ENCODE measurements at regions not wholly inside any gene's neighbourhood (a gene's known extent, or its start where the extent isn't known, plus 50 kb on each side); places are given as distances from the start of the nearest gene placed in this dataset.

DNA sequence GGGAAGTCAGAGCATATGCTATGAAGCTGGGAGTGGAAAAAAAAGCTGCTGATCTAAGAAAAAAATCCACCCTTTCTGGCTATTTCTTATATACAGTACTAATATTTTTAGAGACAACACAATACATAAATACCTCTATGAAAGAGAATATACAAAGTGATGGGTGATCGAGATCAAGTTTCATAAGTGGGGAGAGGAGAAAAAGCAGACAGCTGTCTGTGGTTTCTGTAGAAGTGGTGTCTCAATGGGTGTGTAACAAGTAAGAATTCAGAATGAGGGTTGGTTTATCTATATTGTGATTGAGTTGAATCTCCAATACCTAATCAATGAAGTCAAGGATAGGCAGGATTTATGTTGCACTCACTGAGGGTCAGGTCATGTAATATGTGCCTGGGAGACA is 191.0 kb downstream of the HNMT start:
- no peak for TF ChIP-seq CTCF (IDR thresholded peaks at IDR 0.05)
- Histone ChIP-seq H3K27ac (no peak overlapping the region), H3K36me3 (no peaks in the 10 kb centered on the region), H3K4me1 (ENCODE audit: control insufficient read depth in 1 of 2, low read depth in 2 of 2) (no peaks in the 10 kb centered on the region), H3K9me3 (no peaks in the 10 kb centered on the region), H3K4me3 (no peak overlapping the region), H3K27me3 (replicated peaks; ENCODE audit: insufficient read depth) (no peaks in the 10 kb centered on the region)
- DNase-seq (ENCODE audit: low spot score) (no peak), ATAC-seq (ENCODE audit: insufficient number of reproducible peaks, low FRiP score, low read depth) (no peak)

DNA sequence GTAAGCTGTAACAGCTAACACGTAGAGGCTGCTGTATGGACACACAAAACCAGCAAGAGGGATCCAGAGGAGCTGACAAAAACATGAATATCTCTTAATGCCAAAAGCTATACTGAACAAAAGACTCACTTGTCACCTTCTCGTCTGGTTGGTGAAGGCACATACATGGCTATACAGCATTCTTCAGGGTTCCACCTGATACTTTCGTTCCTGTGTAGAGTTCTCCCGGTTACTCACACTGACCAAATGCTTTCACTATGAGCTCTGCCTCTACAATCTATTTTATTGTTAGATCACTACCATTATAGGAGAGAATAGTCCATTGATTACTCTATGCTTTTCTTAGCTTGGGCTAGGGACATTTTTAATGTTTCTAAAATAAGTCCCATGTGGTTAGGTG is 193.1 kb downstream of the HNMT start:
- H3K27me3 ChIP-seq (replicated peaks; ENCODE audit: insufficient read depth), result no peaks in the 10 kb centered on the region
- H3K4me3 ChIP-seq, result no peak overlapping the region
- no peaks in the 10 kb centered on the region for H3K9me3 ChIP-seq
- H3K36me3 ChIP-seq, result no peaks in the 10 kb centered on the region
- no peak for DNase-seq (ENCODE audit: low spot score)
- no peak overlapping the region for H3K27ac ChIP-seq
- TF ChIP-seq CTCF (IDR thresholded peaks at IDR 0.05), result no peak
- no peaks in the 10 kb centered on the region for H3K4me1 ChIP-seq (ENCODE audit: control insufficient read depth in 1 of 2, low read depth in 2 of 2)
- no peak for ATAC-seq (ENCODE audit: insufficient number of reproducible peaks, low FRiP score, low read depth)

- no peak for ATAC-seq (ENCODE audit: insufficient number of reproducible peaks, low FRiP score, low read depth)
- H3K27me3 ChIP-seq (replicated peaks; ENCODE audit: insufficient read depth), result no peaks in the 10 kb centered on the region
- H3K36me3 ChIP-seq, result no peaks in the 10 kb centered on the region
- no peak overlapping the region for H3K27ac ChIP-seq
- TF ChIP-seq CTCF (IDR thresholded peaks at IDR 0.05), result no peak
- H3K4me3 ChIP-seq, result no peak overlapping the region
- peaks cover 6% of the 10 kb centered on the region for H3K9me3 ChIP-seq
- H3K4me1 ChIP-seq (ENCODE audit: control insufficient read depth in 1 of 2, low read depth in 2 of 2), result no peaks in the 10 kb centered on the region
- no peak for DNase-seq (ENCODE audit: low spot score)
These were observed 206.2 kb downstream of the HNMT start for GRCh38 chr2:138170485-138170884.

DNA sequence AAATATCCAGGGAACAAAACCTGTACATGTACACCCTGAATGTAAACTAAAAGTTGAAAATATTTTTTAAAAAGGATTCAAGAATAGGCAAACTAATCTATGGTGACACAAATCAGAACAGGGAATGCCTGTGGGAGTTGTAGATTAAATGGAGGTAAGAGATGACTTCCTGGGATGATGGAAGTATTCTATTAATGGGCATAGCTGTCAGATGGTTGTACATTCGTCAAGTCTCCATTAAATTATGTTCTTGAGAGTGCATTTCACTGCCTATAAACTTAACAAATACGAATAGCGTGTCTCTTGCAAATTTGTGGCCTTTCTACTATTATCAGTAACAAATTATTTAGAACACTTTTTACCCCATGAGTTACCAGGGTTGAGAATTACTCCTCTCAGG is 207.0 kb downstream of the HNMT start:
- ATAC-seq (ENCODE audit: insufficient number of reproducible peaks, low FRiP score, low read depth) (no peak), DNase-seq (ENCODE audit: low spot score) (no peak)
- no peaks in the 10 kb centered on the region for H3K4me1 ChIP-seq (ENCODE audit: control insufficient read depth in 1 of 2, low read depth in 2 of 2)
- H3K36me3 ChIP-seq, result no peaks in the 10 kb centered on the region
- TF ChIP-seq CTCF (IDR thresholded peaks at IDR 0.05), result no peak
- no peaks in the 10 kb centered on the region for H3K9me3 ChIP-seq
- H3K27me3 ChIP-seq (replicated peaks; ENCODE audit: insufficient read depth), result no peaks in the 10 kb centered on the region
- H3K4me3 ChIP-seq, result no peak overlapping the region
- no peak overlapping the region for H3K27ac ChIP-seq

DNA sequence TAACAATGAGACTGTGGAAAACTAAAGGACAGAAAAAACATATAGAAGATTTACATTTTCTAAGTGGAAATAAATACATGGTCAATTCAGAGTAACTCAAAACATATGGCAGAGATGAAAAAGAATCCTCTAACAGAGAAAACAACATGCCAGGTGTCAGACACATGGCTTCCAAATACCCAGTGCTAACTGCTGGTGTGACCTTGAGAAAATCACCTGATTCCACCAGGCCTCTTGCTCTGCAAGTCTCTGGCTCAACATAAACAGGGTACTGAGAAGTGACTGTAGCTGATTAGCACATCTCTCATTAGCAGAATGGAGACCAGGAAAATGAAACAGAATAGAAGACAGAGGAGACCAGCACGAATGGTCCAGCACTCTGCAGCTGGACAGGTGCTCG is 210.8 kb downstream of the HNMT start:
- H3K27ac ChIP-seq, result no peak overlapping the region

More for the DNA sequence above, 210.8 kb downstream of the HNMT start:
- no peaks in the 10 kb centered on the region for H3K9me3 ChIP-seq
- H3K4me3 ChIP-seq, result no peak overlapping the region
- ATAC-seq (ENCODE audit: insufficient number of reproducible peaks, low FRiP score, low read depth) (no peak), DNase-seq (ENCODE audit: low spot score) (no peak)
- H3K27me3 ChIP-seq (replicated peaks; ENCODE audit: insufficient read depth), result no peaks in the 10 kb centered on the region
- TF ChIP-seq CTCF (IDR thresholded peaks at IDR 0.05), result no peak
- H3K36me3 ChIP-seq, result no peaks in the 10 kb centered on the region
- no peaks in the 10 kb centered on the region for H3K4me1 ChIP-seq (ENCODE audit: control insufficient read depth in 1 of 2, low read depth in 2 of 2)
